HG03521 (cell line): ENCODE measurements at regions not wholly inside any gene's neighbourhood (a gene's known extent, or its start where the extent isn't known, plus 50 kb on each side); places are given as distances from the start of the nearest gene placed in this dataset.
"Not testable (repeated sequence)": the region's sequence is repeated elsewhere in the genome, so short reads cannot be mapped to it uniquely, and the experiment has no call there.

ENCODE experiments used
- ATAC-seq: cut with Tn5 transposase; IDR thresholded peaks from one replicate; pipeline ENCODE4 v1.9.1; 2021; ENCODE audit warnings: mild to moderate bottlenecking, moderate library complexity; ENCODE audit not compliant: unreplicated experiment

GRCh38 chr2:116761864-116762263, 1052.6 kb upstream of the DDX18 start:
- no peak for ATAC-seq

- ATAC-seq, result no peak
Measured at GRCh38 chr2:116769514-116769913, 1045.0 kb upstream of the DDX18 start.

DNA sequence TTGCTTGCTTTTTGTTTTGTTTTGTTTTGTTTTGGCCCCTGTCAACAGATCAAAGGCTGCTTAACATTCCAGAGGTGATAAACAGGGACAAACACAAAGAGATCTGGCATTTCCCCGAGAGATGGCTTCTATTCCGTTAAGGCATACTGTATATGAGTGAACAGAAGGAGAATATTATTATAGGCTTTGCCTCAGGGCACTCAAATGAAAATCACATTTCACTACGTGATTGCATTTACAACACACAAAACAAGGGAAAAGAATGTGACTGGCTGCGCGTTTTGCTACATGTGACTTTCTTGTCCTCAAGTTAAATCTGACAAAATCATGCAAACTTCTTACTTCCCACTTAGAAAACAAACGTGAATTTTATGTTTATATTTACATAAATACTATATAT, 1037.9 kb upstream of the DDX18 start:
- no peak for ATAC-seq

DNA sequence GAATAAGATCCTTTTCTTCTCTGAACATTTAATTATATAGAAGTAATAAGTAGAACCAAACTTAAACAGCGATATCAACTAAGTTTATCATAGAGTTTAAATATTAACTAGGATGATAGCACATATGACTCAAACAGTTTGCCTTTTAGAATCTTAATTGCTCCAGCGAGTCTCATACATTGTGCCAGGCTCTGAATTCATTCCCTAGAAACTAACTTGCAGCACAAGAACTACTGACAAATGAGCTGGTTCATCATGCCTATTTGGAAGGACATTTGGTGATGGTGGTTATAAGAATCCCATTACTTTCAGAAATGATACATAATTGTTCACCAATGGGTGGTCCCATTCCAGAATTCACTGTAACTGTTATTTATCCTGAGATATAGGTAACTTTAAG, 1026.6 kb upstream of the DDX18 start:
- no peak for ATAC-seq

DNA sequence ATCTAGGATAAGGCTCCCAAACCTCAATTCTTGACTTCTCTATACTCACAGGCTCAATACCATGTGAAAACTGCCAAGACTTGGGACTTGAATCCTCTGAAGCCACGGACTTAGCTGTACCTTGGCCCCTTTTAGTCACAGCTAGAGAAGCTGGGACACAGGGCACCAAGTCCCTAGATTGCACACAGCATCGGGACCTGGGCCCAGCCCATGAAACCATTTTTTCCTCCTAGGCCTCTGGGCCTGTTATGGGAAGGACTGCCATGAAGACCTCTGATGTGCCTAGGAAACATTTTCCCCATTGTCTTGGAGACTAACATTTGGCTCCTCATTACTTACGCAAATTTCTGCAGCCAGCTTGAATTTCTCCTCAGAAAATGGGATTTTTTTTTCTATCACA, 1011.8 kb upstream of the DDX18 start:
- ATAC-seq, result no peak

GRCh38 chr2:116804901-116805300, 1009.6 kb upstream of the DDX18 start:
- no peak for ATAC-seq

- not testable (repeated sequence) for ATAC-seq
Measured at GRCh38 chr2:116806505-116806904, 1008.0 kb upstream of the DDX18 start.

- ATAC-seq, result no peak
Measured at GRCh38 chr2:116809109-116809508, 1005.4 kb upstream of the DDX18 start.

- ATAC-seq, result no peak
Measured at GRCh38 chr2:116810071-116810470, 1004.4 kb upstream of the DDX18 start.

GRCh38 chr2:116810645-116811044, 1003.8 kb upstream of the DDX18 start:
- ATAC-seq, result no peak

DNA sequence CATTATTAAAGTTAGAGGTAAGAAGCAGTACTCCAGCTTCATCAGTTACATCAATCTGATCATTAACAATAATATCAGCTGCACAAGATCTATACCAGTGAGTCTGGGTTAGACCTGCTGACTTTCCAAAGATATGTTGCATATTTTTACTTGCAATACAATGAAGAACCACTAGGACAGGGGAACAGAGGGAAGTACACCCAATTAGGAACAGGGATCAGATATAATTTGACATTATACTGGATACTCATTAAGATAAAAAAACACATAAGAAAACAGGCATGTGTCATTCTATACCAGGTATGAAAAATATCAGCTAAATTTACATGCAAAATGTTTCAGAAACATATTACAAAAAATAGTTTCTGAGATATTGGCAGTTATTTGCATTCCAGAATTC, 995.1 kb upstream of the DDX18 start:
- no peak for ATAC-seq

DNA sequence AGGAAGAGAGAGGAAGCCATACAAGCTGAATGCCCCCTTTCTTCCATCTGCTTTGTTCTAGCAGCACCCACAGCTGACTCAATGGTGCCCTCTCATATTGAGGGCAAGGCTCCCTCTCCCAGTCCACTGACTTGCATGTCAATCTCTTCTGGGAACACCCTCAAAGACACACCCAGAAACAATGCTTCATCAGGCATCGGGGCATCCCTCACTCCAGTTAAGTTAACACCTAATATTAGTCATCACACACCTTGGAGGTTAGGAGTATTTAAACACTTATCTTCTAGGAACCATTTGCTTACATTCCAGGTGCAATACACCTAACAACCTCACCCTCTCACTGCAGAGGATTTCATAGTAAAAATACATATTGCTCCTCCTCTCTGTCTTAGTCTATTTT, 993.5 kb upstream of the DDX18 start:
- ATAC-seq, result no peak

GRCh38 chr2:116829543-116829942, 984.9 kb upstream of the DDX18 start:
- not testable (repeated sequence) for ATAC-seq

DNA sequence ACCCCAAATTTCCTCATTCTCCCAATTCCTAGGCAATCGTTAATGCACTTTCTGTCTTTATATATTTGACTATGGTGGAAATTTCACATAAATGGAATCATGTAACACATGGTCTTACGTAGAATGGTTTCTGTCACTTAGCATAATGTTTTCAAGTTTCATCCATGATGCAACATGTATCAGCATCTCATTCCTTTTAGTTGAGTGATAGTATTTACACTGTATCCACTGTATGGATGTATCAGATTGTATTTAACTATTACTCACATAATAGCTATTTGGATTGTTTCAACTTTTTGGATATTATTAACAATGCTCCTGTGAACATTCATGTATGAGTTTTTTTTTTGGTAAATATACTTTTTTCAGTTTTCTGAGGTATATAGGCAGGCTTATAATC, 982.3 kb upstream of the DDX18 start:
- ATAC-seq, result no peak

DNA sequence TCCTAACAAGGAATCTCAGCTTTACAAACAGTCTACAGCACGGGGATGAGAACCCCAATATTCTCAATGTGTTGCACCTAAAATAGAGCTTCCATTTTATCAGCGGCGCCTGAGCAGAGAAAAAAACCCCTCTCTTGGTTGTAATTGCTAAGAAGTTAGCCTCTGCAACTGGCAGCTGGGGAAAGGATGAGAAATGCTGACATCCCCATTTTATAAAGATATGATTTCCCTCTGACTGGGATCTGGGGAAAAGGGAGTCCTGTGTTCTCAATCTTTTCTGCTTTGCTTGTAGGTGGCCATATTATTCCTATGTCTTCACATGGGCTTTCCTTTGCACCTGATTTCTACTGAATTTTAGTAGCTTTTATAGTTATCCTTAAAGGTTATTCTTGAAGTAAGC, 981.4 kb upstream of the DDX18 start:
- no peak for ATAC-seq

GRCh38 chr2:116842164-116842563, 972.3 kb upstream of the DDX18 start:
- no peak for ATAC-seq

DNA sequence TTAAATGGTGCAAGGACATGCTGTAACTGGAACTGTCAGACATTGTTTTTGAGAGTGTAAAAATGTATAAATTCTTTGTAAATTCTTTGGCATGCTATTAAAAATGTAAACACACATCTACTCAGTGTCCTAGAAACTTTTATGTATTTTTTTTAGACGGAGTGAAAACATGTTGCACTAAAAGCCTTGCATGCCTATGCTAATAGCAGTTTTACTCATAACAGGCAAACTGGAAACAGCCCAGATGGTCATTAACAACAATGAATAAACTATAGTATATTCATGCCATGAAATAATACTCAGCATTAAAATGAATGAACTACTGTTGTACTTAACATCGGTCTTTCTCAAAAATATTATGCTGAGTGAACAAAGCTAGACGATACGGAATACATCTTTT, 954.8 kb upstream of the DDX18 start:
- ATAC-seq, result no peak

- no peak for ATAC-seq
Measured at GRCh38 chr2:116874021-116874420, 940.5 kb upstream of the DDX18 start.

DNA sequence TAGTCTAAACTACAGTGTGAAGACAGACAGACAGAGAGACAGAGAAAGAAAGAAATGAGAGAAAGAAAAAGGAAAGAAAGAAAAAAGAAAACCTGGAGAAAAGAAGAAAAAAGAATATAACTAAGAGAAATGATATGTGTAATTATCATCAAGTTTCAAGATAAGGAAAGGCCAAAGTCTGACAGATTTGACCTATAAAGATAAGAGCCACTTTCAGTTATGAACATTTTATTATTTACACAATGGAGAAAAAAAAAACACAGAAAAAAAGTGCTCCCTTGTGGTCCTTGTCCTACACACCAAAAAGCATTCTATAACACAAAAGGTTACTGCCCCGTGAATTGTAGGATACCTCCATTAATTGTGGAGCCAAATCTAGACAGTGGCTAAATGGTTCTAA, 937.2 kb upstream of the DDX18 start:
- no peak for ATAC-seq

GRCh38 chr2:116877944-116878343, 936.5 kb upstream of the DDX18 start:
- no peak for ATAC-seq

GRCh38 chr2:116879650-116880160, 934.8 kb upstream of the DDX18 start:
- ATAC-seq, result no peak

DNA sequence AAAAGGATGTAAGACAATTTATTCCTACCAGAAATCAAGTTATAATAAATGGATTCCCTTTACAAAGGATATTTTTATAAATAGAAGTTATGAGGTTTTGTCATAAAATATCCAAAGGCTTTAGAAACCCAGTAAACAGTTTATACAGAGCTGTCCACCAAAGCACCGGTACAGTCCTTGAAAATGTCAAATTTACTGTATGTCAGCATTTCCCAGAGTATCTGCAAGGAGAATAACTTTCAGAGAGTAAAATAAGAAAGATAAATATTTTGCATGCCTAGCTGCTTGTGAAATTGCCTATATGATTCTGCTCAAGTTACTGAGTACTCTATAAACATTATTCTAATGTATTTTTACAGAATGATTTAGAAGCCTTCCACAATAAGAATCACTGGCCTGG, 923.3 kb upstream of the DDX18 start:
- no peak for ATAC-seq

DNA sequence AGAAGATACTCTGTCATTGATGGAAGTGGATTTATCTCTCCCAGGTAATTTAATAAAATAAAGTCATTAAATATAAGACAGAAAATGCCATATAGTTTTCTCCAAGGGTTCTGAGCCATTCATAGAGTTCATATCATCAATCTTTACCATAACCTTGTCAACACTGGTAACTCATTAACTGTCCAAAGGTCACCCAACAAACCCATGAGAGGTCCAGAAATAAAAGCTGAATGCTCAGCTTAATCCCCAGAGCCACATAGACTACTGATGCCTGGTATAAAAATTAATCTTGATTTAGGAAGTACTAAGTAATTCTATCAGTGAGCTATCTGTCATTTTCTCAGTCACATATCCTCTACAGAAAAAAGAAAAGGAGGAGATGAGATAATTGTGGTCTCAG, 903.0 kb upstream of the DDX18 start:
- ATAC-seq, result no peak

DNA sequence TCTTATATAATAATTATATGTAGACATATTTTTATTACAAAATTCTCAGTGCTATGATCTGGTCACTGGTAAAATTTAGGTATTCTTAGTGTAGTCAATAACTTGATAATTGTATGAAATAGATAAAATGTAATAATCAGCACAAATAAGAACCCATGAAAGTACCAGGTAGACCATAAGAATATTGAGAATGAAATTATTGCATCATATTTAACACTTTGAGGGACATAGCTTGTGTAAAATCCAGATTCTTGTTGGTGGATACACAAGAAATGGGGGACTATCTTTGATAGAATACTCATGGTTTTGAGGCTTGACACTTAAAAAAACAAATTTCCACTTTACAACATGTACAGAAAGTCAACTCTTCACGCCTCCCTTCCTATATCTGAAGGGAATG, 898.8 kb upstream of the DDX18 start:
- no peak for ATAC-seq
